GM12892 (cell line): ENCODE measurements at regions not wholly inside any gene's neighbourhood (a gene's known extent, or its start where the extent isn't known, plus 50 kb on each side); places are given as distances from the start of the nearest gene placed in this dataset.

Experiments used
- POLR2A ChIP-seq: IDR thresholded peaks from 2 replicates; pipeline ENCODE4 v1.6.1; 2011; ENCODE audit warnings: low read depth, low read length, control low read depth
- TAF1 ChIP-seq: IDR thresholded peaks from 2 replicates; pipeline ENCODE4 v1.6.1; 2011; ENCODE audit warnings: low read depth, mild to moderate bottlenecking, control low read depth, low read length, borderline replicate concordance

- TF ChIP-seq POLR2A (no peak), TAF1 (no peak)
These were observed 108.9 kb upstream of the TOP3B start for GRCh38 chr22:22091400-22091878.
